ENCODE measurements at regions not wholly inside any gene's neighbourhood (a gene's known extent, or its start where the extent isn't known, plus 50 kb on each side); places are given as distances from the start of the nearest gene placed in this dataset.
"Not testable (repeated sequence)": the region's sequence is repeated elsewhere in the genome, so short reads cannot be mapped to it uniquely, and the experiment has no call there.

- DNase-seq, result no peak
Measured at GRCh38 chr11:81365496-81365895, 1368.2 kb downstream of the FAM181B start.

- no peak for DNase-seq
Measured at GRCh38 chr11:81359476-81359875, 1374.2 kb downstream of the FAM181B start.

GRCh38 chr11:81345609-81346008 lies 1388.1 kb downstream of the FAM181B start:
- DNase-seq, result no peak

- no peak for DNase-seq
Measured at GRCh38 chr11:81342966-81343365, 1390.7 kb downstream of the FAM181B start.

GRCh38 chr11:81340225-81340624 lies 1393.4 kb downstream of the FAM181B start:
- no peak for DNase-seq

GRCh38 chr11:81339521-81339920 lies 1394.1 kb downstream of the FAM181B start:
- no peak for DNase-seq

- no peak for DNase-seq
Measured at GRCh38 chr11:81337756-81338155, 1395.9 kb downstream of the FAM181B start.

- no peak for DNase-seq
Measured at GRCh38 chr11:81332276-81332675, 1401.4 kb downstream of the FAM181B start.

- no peak for DNase-seq
Measured at GRCh38 chr11:81331611-81332235, 1401.9 kb downstream of the FAM181B start.

GRCh38 chr11:81331088-81331487 lies 1402.6 kb downstream of the FAM181B start:
- no peak for DNase-seq

- DNase-seq, result no peak
Measured at GRCh38 chr11:81303038-81303664, 1430.5 kb downstream of the FAM181B start.

GRCh38 chr11:81301166-81301830 lies 1432.4 kb downstream of the FAM181B start:
- no peak for DNase-seq

GRCh38 chr11:81286959-81287358 lies 1446.7 kb downstream of the FAM181B start:
- DNase-seq, result peak; percentile 18

- DNase-seq, result no peak
Measured at GRCh38 chr11:81286550-81286949, 1447.1 kb downstream of the FAM181B start.

- DNase-seq, result not testable (repeated sequence)
Measured at GRCh38 chr11:81280228-81280627, 1453.4 kb downstream of the FAM181B start.

- no peak for DNase-seq
Measured at GRCh38 chr11:81278991-81279390, 1454.7 kb downstream of the FAM181B start.

GRCh38 chr11:81270686-81271085 lies 1463.0 kb downstream of the FAM181B start:
- no peak for DNase-seq

GRCh38 chr11:81267246-81267645 lies 1466.4 kb downstream of the FAM181B start:
- DNase-seq, result no peak

- no peak for DNase-seq
Measured at GRCh38 chr11:81259471-81259870, 1474.2 kb downstream of the FAM181B start.

- no peak for DNase-seq
Measured at GRCh38 chr11:81255895-81256294, 1477.8 kb downstream of the FAM181B start.

GRCh38 chr11:81253244-81253643 lies 1480.4 kb downstream of the FAM181B start:
- DNase-seq, result no peak

- DNase-seq, result no peak
Measured at GRCh38 chr11:81246941-81247340, 1486.7 kb downstream of the FAM181B start.

GRCh38 chr11:81245791-81246190 lies 1487.9 kb downstream of the FAM181B start:
- no peak for DNase-seq

- DNase-seq, result peak; percentile 49
Measured at GRCh38 chr11:81241672-81242275, 1491.9 kb downstream of the FAM181B start.
